HEK293 (cell line): ENCODE measurements at regions not wholly inside any gene's neighbourhood (a gene's known extent, or its start where the extent isn't known, plus 50 kb on each side); places are given as distances from the start of the nearest gene placed in this dataset.

ENCODE experiments used
- SETDB1 ChIP-seq: IDR thresholded peaks from one replicate; pipeline ENCODE4 v1.6.1; 2017; ENCODE audit warnings: mild to moderate bottlenecking, low read length, moderate library complexity, mixed read lengths; ENCODE audit not compliant: insufficient read length
- TRIM28 ChIP-seq: IDR thresholded peaks from 2 replicates; pipeline ENCODE4 v1.6.1; 2011; ENCODE audit warnings: low read length, control low read depth, borderline replicate concordance
- ZNF169 ChIP-seq: fragments of 450-650 bp; formaldehyde crosslinking; IDR thresholded peaks from 2 replicates; pipeline ENCODE4 v1.5.1; 2016; ENCODE audit warnings: missing biosample characterization, missing genetic modification characterization
- ZNF221 ChIP-seq: fragments of 450-650 bp; formaldehyde crosslinking; IDR thresholded peaks from 2 replicates; pipeline ENCODE4 v1.5.1; 2017; ENCODE audit warnings: missing biosample characterization, missing genetic modification characterization, borderline replicate concordance
- ZNF223 ChIP-seq: fragments of 450-650 bp; formaldehyde crosslinking; IDR thresholded peaks from 2 replicates; pipeline ENCODE4 v1.5.1; 2016; ENCODE audit warnings: missing biosample characterization, missing genetic modification characterization
- ZNF626 ChIP-seq: fragments of 450-650 bp; sonication (Bioruptor Pico); formaldehyde crosslinking; IDR thresholded peaks from 2 replicates; pipeline ENCODE4 v1.5.1; 2018; ENCODE audit warnings: missing biosample characterization, missing genetic modification characterization, inconsistent platforms
- TF ChIP-seq, protein P1 (sequence below): fragments of 450-650 bp; formaldehyde crosslinking; IDR thresholded peaks from 2 replicates; pipeline ENCODE4 v1.5.1; 2016; ENCODE audit warnings: missing biosample characterization, missing genetic modification characterization

DNA sequence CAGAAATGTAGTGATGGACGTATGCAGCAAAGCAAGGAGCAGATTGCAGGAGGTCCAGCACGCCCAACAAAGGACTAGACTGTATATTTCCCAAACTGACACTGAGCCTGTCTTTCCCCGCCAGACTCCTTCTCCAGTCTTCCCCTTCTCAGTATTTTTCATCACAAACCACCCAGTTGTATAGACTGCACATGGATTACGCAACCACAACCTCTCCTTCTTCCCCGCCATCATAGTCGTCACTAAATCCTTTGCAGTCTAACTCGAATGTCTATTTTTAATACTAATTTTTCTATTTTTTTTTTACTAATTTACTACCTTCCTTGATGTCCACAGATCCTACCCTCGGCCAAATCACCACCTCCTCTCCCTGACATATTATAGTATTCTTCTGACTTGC, 105.4 kb downstream of the MTNR1A start:
- TF ChIP-seq, protein P1, sequence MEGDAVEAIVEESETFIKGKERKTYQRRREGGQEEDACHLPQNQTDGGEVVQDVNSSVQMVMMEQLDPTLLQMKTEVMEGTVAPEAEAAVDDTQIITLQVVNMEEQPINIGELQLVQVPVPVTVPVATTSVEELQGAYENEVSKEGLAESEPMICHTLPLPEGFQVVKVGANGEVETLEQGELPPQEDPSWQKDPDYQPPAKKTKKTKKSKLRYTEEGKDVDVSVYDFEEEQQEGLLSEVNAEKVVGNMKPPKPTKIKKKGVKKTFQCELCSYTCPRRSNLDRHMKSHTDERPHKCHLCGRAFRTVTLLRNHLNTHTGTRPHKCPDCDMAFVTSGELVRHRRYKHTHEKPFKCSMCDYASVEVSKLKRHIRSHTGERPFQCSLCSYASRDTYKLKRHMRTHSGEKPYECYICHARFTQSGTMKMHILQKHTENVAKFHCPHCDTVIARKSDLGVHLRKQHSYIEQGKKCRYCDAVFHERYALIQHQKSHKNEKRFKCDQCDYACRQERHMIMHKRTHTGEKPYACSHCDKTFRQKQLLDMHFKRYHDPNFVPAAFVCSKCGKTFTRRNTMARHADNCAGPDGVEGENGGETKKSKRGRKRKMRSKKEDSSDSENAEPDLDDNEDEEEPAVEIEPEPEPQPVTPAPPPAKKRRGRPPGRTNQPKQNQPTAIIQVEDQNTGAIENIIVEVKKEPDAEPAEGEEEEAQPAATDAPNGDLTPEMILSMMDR (tag by site-specific recombination), result no peak
- TF ChIP-seq ZNF626 (no peak), TRIM28 (no peak), SETDB1 (no peak), ZNF221 (tag by site-specific recombination) (no peak), ZNF169 (tag by site-specific recombination) (no peak), ZNF223 (tag by site-specific recombination) (no peak)
